Skin of body (tissue), 1 donor: ENCODE measurements at regions not wholly inside any gene's neighbourhood (a gene's known extent, or its start where the extent isn't known, plus 50 kb on each side); places are given as distances from the start of the nearest gene placed in this dataset.

Experiments
- DNase-seq: peaks from one replicate; lab custom pipeline; 2025; lab: John Stamatoyannopoulos, UW

DNA sequence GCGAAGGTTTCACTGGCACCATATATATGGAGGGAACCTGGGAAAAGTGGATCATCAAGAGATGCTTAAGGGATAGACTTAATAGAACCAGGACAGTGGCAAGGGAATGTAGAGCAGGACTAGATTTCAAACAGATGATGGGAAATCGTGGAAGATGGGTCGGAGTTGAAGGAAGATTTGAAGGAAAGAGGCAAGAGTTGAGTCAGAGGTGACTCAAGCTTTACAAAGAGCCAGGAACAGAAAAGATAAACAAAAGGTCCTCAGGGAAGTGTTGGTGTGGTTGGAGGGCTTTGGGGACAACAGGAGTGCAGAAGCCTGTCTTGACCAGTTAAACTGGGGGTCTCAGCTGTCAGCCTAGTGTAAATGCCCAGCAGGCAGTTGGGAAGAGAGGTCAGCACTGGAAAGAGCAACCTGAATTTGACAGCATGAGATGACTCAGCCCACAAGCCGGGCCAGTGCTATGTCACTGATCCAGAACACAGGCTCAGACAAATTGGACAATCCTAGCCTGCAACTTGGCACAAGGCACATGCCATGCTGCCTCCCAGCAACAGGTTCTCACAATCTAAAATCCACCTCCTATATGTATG is 230.5 kb downstream of the IDS start:
- no peak for DNase-seq

- DNase-seq: no peak
Measured at GRCh38 chrX:149272690-149273463, 232.2 kb downstream of the IDS start.

DNA sequence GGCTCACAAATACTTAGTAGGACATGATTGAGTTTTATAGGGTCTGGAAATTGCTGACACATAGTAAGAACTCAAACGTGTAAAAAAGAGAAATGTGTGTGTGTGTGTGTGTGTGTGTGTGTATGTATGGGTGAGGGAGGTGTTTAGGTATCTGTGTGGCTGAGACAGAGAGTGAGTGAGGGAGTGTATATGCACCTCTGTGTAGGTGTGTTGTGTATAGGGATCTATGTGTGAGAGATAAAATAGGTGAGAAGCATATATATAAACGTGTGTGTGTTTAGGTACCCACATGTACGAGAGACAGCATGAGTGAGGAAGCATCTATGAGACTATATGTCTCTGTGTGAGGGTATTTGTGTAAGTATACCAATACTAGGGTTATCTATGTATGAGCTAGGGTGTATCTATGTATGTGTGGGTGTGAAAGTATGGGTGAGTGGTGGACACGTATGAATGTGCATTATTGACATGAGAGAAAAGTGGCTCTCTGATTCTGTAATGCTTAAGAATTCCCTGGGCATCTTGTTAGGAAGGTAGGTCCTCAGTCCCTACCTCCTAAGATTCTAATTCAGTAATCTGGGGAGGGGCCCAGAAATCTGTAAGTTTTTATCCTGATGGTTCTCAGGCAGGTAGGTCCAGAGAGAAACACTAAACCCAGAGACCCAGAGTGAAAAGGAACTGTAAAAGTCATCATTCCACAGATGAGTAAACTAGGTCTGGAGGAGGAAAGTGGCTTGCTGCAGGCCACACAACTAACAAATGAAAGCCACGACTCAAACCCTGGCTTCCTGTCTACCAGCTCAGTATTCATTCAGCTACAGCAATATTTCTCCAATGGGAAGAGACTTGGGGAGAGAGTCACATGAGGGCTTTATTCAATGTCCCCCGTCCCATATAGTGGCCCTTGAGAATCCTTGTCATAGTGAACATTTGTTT is 237.0 kb downstream of the IDS start:
- DNase-seq: no peak

DNA sequence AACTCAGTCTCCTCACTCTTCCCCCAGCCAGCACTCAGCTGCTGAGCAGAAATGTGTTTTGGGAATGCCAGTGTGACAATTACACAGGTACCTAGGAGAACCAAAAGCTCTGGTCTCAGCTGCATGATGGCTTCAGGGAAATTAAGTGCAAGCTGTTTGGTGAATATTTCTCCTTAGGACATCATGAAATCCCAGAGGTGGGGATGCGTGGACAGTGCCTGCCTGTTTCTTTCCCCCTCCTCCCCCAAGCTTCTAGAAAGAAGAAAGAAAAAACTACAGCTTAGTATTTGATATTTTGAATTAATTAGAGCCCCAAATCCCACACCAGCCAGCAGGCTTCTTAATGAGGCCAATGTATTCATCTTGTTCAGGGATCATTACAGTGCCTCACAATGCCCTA is 243.0 kb downstream of the IDS start:
- no peak for DNase-seq

GRCh38 chrX:149259241-149259640 is 245.9 kb downstream of the IDS start:
- DNase-seq: no peak

- no peak for DNase-seq
Measured at GRCh38 chrX:149255860-149256259, 249.2 kb downstream of the IDS start.

DNA sequence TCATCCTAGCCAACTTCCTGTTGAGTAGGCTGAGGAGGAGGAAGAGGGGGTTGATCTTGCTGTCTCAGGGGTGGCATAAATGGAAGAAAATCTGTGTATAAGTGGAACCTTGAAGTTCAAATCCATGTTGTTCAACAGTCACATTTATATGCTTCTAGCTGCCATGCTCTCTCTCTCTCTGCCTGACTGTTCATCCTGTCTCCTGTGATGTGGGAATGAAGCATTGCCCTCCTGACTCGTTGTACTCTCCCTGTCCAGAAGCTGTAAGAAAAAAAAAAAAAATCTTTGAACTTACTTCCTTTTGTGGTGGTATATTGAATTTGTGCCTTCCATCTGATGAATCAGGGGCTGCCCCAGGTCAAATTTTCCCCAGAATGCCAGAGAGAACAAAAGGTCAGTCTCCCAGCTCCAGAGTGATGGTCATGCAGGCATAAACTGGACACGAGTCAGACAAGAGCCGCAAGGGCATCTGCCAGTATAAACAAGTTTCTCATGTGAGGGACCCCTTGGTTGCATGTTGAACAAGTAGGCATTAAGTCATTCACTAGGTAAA is 257.0 kb downstream of the IDS start:
- DNase-seq: no peak

DNA sequence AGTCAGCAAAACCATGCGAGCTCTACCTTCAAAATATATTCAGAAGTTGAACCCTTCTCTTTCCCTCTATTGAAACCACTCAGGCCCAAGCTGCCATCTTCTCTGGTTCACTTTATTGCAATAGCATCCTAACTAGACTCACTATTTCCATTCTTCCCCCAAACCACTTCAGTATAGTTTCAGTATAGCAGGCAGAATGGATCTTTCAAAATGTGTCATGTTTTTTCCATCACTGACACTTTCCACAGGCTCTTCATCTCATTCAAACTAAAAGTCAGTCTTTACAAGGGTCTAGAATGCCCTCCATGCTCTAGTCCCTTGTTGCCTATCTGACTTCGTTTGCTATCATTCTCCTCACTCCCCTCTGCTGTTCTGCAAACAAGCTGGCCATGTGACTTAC is 274.4 kb downstream of the IDS start:
- no peak for DNase-seq

GRCh38 chrX:149223854-149224253 is 281.3 kb downstream of the IDS start:
- no peak for DNase-seq

DNA sequence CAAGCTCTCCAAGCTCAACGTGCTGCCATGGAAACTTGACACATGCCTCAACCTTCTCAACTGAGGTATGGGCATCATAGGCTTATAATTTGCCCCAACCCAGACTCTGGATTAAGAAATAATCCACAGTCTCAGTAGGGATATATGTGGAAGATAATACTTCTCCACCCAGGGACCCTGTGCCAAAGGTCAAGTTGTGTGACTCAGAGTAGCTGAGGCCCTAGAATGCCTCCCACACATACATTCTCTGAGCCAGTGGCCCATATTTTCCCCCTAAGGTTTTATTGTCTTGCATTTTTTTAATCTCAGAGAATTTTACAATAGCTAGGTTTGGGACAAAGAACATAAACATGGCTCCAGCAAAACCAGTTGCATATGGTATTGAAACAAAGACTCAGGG is 283.1 kb downstream of the IDS start:
- DNase-seq: no peak

GRCh38 chrX:149221230-149221629 is 283.9 kb downstream of the IDS start:
- DNase-seq: no peak

- no peak for DNase-seq
Measured at GRCh38 chrX:149213264-149213663, 291.8 kb downstream of the IDS start.

DNA sequence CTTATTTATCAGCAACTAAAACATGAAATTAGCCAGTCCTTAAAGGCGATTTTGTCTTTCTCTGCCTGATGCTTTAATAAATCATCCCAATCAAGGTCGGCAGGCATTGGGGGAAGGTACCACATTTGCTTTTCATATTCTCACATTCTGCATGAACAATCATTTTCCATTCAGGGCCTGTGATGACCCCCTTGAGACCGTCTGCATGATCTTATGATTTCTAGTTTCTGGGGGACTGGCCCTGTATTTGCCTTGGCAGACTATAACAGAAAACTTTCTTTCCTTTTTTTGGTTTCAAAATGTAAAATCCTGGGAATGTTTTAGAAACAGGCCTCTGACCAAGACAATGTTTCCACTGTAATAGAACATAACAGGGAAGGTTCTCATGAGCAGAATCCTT is 296.8 kb downstream of the IDS start:
- DNase-seq: peak; percentile 0

GRCh38 chrX:149207518-149207917 is 297.6 kb downstream of the IDS start:
- DNase-seq: no peak

- DNase-seq: no peak
Measured at GRCh38 chrX:149205937-149206336, 299.2 kb downstream of the IDS start.

- no peak for DNase-seq
Measured at GRCh38 chrX:149205081-149205480, 300.0 kb downstream of the IDS start.

DNA sequence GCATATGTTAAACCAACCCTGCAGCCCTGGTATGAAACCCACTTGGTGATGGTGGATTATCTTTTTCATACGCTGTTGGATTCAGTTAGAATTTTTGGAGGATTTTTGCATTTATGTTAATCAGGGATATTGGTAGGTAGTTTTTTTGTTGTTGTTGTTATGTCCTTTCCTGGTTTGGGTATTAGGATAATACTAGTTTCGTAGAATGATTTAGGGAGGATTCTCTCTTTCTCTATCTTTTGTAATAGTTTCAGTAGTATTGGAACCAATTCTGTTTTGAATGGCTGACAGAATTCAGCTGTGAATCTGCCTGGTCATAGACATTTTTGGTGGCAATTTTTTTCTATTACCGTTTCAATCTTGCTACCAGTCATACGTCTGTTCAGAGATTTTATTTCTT is 305.4 kb downstream of the IDS start:
- no peak for DNase-seq

- no peak for DNase-seq
Measured at GRCh38 chrX:149198980-149199732, 305.9 kb downstream of the IDS start.

DNA sequence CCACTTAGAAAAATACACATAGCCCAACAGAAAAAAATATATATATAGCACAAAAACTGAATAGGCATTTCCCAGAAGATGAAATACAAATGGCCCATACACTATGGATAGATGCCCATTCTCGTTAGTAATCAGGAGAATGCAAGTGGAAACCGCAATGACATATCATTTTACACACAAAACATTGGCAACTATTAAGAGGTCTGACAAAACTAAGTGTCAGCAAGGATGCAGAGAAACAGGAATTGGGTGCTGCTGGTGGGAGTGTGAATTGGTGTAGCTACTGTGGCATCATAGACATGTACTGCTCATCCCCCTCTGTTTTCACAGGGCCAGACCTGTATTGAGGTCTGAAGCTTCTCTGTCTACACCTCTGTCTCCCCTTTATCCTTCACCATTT is 320.0 kb downstream of the IDS start:
- DNase-seq: no peak

DNA sequence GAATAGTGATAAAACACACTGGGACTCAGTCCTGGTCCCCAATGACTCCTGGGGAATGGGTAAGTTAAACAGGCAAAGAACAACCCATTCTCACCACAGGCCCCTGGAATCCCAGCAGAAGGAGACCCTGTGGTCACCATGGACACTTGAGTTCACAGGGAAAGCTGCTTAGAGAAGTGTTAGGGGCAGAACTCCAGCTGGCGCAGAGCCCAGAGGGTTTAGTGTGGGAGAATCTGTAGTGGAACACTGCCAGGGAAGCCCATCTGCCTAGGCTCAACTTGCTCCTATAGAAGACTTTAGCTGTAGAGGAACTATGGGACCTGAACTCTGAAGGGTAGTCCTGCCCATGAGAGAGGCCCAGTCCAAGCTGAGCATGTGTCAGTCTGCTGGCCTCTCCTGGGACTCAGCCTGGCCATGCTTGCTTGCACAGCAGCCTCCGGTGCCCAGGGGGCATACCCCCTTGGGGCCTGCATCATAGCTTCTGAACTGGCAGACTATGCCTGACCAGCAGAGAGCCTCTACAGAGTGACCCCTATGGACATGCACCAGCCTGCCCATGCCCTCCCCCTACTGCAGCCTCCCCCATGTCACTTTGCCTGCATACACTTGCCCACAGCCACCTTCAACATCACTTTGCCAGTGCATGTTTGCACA is 343.5 kb downstream of the IDS start:
- DNase-seq: no peak

- no peak for DNase-seq
Measured at GRCh38 chrX:149157976-149158375, 347.1 kb downstream of the IDS start.
